ENCODE measurements at regions not wholly inside any gene's neighbourhood (a gene's known extent, or its start where the extent isn't known, plus 50 kb on each side); places are given as distances from the start of the nearest gene placed in this dataset.

GRCh38 chr6:141867767-141868166 is 265.0 kb upstream of the GJE1 start:
- Histone ChIP-seq H3K4me3 (ENCODE audit: low read depth, low read length, poor library complexity, severe bottlenecking) (no peak overlapping the region), H3K4me1 (ENCODE audit: insufficient read depth, low read length, poor library complexity, severe bottlenecking) (no peaks in the 10 kb centered on the region), H3K27ac (ENCODE audit: low read depth, low read length, poor library complexity, severe bottlenecking) (no peak overlapping the region), H3K9me3 (ENCODE audit: low read depth, low read length, poor library complexity, severe bottlenecking) (no peaks in the 10 kb centered on the region), H3K27me3 (replicated peaks; ENCODE audit: insufficient read depth, low read depth, low read length, poor library complexity) (no peaks in the 10 kb centered on the region), H3K36me3 (ENCODE audit: insufficient read depth, low read length, poor library complexity, severe bottlenecking) (no peaks in the 10 kb centered on the region)
- CTCF ChIA-PET: no interaction called here
- no TSS peak for BruUV-seq (replicated peaks)
- TF ChIP-seq EZH2 (IDR thresholded peaks at IDR 0.05; ENCODE audit: borderline replicate concordance, low read depth, low read length, poor library complexity, severe bottlenecking): no peak
- TF ChIP-seq CTCF (conservative IDR thresholded peaks at IDR 0.05; ENCODE audit: low read depth, low read length): no peak
- intact Hi-C loops (cut with micrococcal nuclease; ENCODE audit: unreplicated experiment): no loop called here
- POLR2A ChIA-PET (ENCODE audit: low non-redundant PET): no interaction called here
- DNase-seq (ENCODE audit: low spot score): no peak

- Histone ChIP-seq H3K4me3 (ENCODE audit: low read depth, low read length, poor library complexity, severe bottlenecking) (no peak overlapping the region), H3K36me3 (ENCODE audit: insufficient read depth, low read length, poor library complexity, severe bottlenecking) (no peaks in the 10 kb centered on the region), H3K4me1 (ENCODE audit: insufficient read depth, low read length, poor library complexity, severe bottlenecking) (no peaks in the 10 kb centered on the region), H3K27me3 (replicated peaks; ENCODE audit: insufficient read depth, low read depth, low read length, poor library complexity) (no peaks in the 10 kb centered on the region), H3K9me3 (ENCODE audit: low read depth, low read length, poor library complexity, severe bottlenecking) (no peaks in the 10 kb centered on the region), H3K27ac (ENCODE audit: low read depth, low read length, poor library complexity, severe bottlenecking) (no peak overlapping the region)
- ChIA-PET POLR2A (ENCODE audit: low non-redundant PET) (no interaction called here), CTCF (no interaction called here)
- BruUV-seq (replicated peaks): no TSS peak
- TF ChIP-seq EZH2 (IDR thresholded peaks at IDR 0.05; ENCODE audit: borderline replicate concordance, low read depth, low read length, poor library complexity, severe bottlenecking) (no peak), CTCF (conservative IDR thresholded peaks at IDR 0.05; ENCODE audit: low read depth, low read length) (no peak)
- DNase-seq (ENCODE audit: low spot score): peak; percentile 71
- intact Hi-C loops (cut with micrococcal nuclease; ENCODE audit: unreplicated experiment): no loop called here
Measured at GRCh38 chr6:141866731-141867497, 265.8 kb upstream of the GJE1 start.

- POLR2A ChIA-PET (ENCODE audit: low non-redundant PET): no interaction called here
- DNase-seq (ENCODE audit: low spot score): no peak
- no peaks in the 10 kb centered on the region for H3K4me1 ChIP-seq (ENCODE audit: insufficient read depth, low read length, poor library complexity, severe bottlenecking)
- no peak overlapping the region for H3K27ac ChIP-seq (ENCODE audit: low read depth, low read length, poor library complexity, severe bottlenecking)
- H3K4me3 ChIP-seq (ENCODE audit: low read depth, low read length, poor library complexity, severe bottlenecking): no peak overlapping the region
- H3K36me3 ChIP-seq (ENCODE audit: insufficient read depth, low read length, poor library complexity, severe bottlenecking): no peaks in the 10 kb centered on the region
- CTCF ChIA-PET: no interaction called here
- no peaks in the 10 kb centered on the region for H3K9me3 ChIP-seq (ENCODE audit: low read depth, low read length, poor library complexity, severe bottlenecking)
- intact Hi-C loops (cut with micrococcal nuclease; ENCODE audit: unreplicated experiment): no loop called here
- no peaks in the 10 kb centered on the region for H3K27me3 ChIP-seq (replicated peaks; ENCODE audit: insufficient read depth, low read depth, low read length, poor library complexity)
- no TSS peak for BruUV-seq (replicated peaks)
- TF ChIP-seq CTCF (conservative IDR thresholded peaks at IDR 0.05; ENCODE audit: low read depth, low read length): no peak
- TF ChIP-seq EZH2 (IDR thresholded peaks at IDR 0.05; ENCODE audit: borderline replicate concordance, low read depth, low read length, poor library complexity, severe bottlenecking): no peak
Measured at GRCh38 chr6:141851063-141851462, 281.7 kb upstream of the GJE1 start.

Measured in A673 (cell line).